ENCODE measurements at regions not wholly inside any gene's neighbourhood (a gene's known extent, or its start where the extent isn't known, plus 50 kb on each side); places are given as distances from the start of the nearest gene placed in this dataset.

DNA sequence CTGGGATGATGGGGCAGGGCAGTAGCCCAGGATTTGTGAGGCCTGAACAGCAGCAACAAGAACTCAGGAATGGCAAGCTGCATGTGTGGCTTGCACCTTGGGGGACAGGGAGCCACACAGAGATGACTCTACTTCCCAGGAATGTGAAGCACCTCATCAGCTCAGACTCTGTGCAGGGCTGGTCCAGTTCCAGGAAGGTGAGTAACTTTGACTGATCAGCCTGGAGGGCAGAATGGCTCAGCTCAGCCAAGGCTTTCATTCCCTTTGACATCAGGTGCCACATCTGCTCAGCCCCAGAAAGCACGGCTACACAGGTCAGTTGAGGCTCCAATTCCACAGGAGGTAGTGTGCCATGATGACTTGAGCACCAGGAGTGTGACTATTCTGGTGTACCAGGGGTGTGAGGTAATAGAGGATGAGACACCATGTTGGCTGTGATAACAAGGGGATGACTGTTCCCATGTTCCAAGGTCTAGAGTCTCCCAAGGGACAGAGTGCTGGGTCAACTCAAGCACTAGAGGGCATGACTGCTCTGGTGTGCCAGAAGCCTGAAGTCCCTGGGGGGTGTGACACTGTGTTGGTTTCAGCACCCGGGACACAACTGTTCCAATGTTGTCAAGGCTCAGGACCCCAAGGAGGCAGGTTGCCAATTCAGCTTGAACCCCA is 625.8 kb upstream of the ADGRL2 start:
- Histone ChIP-seq H3K9me3 (ENCODE audit: control insufficient read depth in 4 of 4, low read length in 3 of 4) (peaks cover 0 to 12% (median 5%) of the 10 kb centered on the region in 4 donors), H3K4me1 (ENCODE audit: control insufficient read depth in 4 of 4, insufficient read depth in 4 of 4, low read length in 3 of 4) (peaks cover 0 to 8% (median 2%) of the 10 kb centered on the region in 4 donors), H3K36me3 (ENCODE audit: control insufficient read depth in 4 of 4, insufficient read depth in 3 of 4, low read depth in 1 of 4, low read length in 3 of 4) (no peaks in the 10 kb centered on the region), H3K4me3 (ENCODE audit: low read depth in 1 of 3, low read length in 3 of 3) (no peak overlapping the region), H3K27me3 (ENCODE audit: control insufficient read depth in 4 of 4, insufficient read depth in 4 of 4, low read length in 3 of 4) (no peaks in the 10 kb centered on the region), H3K27ac (ENCODE audit: low read depth in 1 of 2, low read length in 2 of 2) (no peak overlapping the region), H3K9ac (ENCODE audit: low read depth in 1 of 2, low read length in 2 of 2) (no peak overlapping the region)
- DNase-seq (ENCODE audit: low spot score) = no peak
- WGBS = 88% methylated on average over 2 of the region's 2 CpGs
- TF ChIP-seq EGR1 (IDR thresholded peaks at IDR 0.05; ENCODE audit: low read depth in 2 of 2) (no peak), FOXA1 (IDR thresholded peaks at IDR 0.05) (no peak), NR2F2 (IDR thresholded peaks at IDR 0.05) (no peak), SP1 (IDR thresholded peaks at IDR 0.05) (no peak)
- TF ChIP-seq, protein P1, sequence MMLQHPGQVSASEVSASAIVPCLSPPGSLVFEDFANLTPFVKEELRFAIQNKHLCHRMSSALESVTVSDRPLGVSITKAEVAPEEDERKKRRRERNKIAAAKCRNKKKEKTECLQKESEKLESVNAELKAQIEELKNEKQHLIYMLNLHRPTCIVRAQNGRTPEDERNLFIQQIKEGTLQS (IDR thresholded peaks at IDR 0.05) = no peak

- WGBS = 55% methylated on average over 2 of the region's 2 CpGs
- Histone ChIP-seq H3K27me3 (ENCODE audit: control insufficient read depth in 4 of 4, insufficient read depth in 4 of 4, low read length in 3 of 4) (no peaks in the 10 kb centered on the region), H3K36me3 (ENCODE audit: control insufficient read depth in 4 of 4, insufficient read depth in 3 of 4, low read depth in 1 of 4, low read length in 3 of 4) (no peaks in the 10 kb centered on the region), H3K9me3 (ENCODE audit: control insufficient read depth in 4 of 4, low read length in 3 of 4) (peaks cover 0 to 17% (median 5%) of the 10 kb centered on the region in 4 donors), H3K9ac (ENCODE audit: low read depth in 1 of 2, low read length in 2 of 2) (no peak overlapping the region), H3K27ac (ENCODE audit: low read depth in 1 of 2, low read length in 2 of 2) (no peak overlapping the region), H3K4me1 (ENCODE audit: control insufficient read depth in 4 of 4, insufficient read depth in 4 of 4, low read length in 3 of 4) (peaks cover 0 to 8% (median 2%) of the 10 kb centered on the region in 4 donors), H3K4me3 (ENCODE audit: low read depth in 1 of 3, low read length in 3 of 3) (no peak overlapping the region)
- TF ChIP-seq HNF4A (conservative IDR thresholded peaks at IDR 0.05) (peak; percentile 33 to 58), FOXA2 (IDR thresholded peaks at IDR 0.05) (peak; percentile 53), NR2F2 (IDR thresholded peaks at IDR 0.05) (no peak), RXRA (IDR thresholded peaks at IDR 0.05) (peak; percentile 20 to 31)
- DNase-seq (ENCODE audit: low spot score) = no peak
Observed at GRCh38 chr1:81174052-81174451, 626.7 kb upstream of the ADGRL2 start.

GRCh38 chr1:81172483-81172882 is 628.3 kb upstream of the ADGRL2 start:
- no peaks in the 10 kb centered on the region for H3K27me3 ChIP-seq (ENCODE audit: control insufficient read depth in 4 of 4, insufficient read depth in 4 of 4, low read length in 3 of 4)
- peaks cover 0 to 8% (median 2%) of the 10 kb centered on the region in 4 donors for H3K4me1 ChIP-seq (ENCODE audit: control insufficient read depth in 4 of 4, insufficient read depth in 4 of 4, low read length in 3 of 4)
- 90% methylated on average over 2 of the region's 2 CpGs for WGBS
- H3K4me3 ChIP-seq (ENCODE audit: low read depth in 1 of 3, low read length in 3 of 3) = no peak overlapping the region
- H3K9ac ChIP-seq (ENCODE audit: low read depth in 1 of 2, low read length in 2 of 2) = no peak overlapping the region
- no peak overlapping the region for H3K27ac ChIP-seq (ENCODE audit: low read depth in 1 of 2, low read length in 2 of 2)
- peaks cover 0 to 17% (median 5%) of the 10 kb centered on the region in 4 donors for H3K9me3 ChIP-seq (ENCODE audit: control insufficient read depth in 4 of 4, low read length in 3 of 4)
- TF ChIP-seq GABPA (IDR thresholded peaks at IDR 0.05 in 1 of 2, conservative IDR thresholded peaks at IDR 0.05 in 1 of 2) (no peak), TAF1 (conservative IDR thresholded peaks at IDR 0.05) (no peak), RXRA (IDR thresholded peaks at IDR 0.05) (no peak), MAX (IDR thresholded peaks at IDR 0.05) (no peak), FOXA2 (IDR thresholded peaks at IDR 0.05) (no peak), YY1 (IDR thresholded peaks at IDR 0.05) (no peak), JUND (IDR thresholded peaks at IDR 0.05) (no peak), SP1 (IDR thresholded peaks at IDR 0.05) (no peak), FOXA1 (IDR thresholded peaks at IDR 0.05) (no peak), CTCF (IDR thresholded peaks at IDR 0.05; ENCODE audit: low read depth, low read length, missing input control) (no peak)
- TF ChIP-seq, protein P2, sequence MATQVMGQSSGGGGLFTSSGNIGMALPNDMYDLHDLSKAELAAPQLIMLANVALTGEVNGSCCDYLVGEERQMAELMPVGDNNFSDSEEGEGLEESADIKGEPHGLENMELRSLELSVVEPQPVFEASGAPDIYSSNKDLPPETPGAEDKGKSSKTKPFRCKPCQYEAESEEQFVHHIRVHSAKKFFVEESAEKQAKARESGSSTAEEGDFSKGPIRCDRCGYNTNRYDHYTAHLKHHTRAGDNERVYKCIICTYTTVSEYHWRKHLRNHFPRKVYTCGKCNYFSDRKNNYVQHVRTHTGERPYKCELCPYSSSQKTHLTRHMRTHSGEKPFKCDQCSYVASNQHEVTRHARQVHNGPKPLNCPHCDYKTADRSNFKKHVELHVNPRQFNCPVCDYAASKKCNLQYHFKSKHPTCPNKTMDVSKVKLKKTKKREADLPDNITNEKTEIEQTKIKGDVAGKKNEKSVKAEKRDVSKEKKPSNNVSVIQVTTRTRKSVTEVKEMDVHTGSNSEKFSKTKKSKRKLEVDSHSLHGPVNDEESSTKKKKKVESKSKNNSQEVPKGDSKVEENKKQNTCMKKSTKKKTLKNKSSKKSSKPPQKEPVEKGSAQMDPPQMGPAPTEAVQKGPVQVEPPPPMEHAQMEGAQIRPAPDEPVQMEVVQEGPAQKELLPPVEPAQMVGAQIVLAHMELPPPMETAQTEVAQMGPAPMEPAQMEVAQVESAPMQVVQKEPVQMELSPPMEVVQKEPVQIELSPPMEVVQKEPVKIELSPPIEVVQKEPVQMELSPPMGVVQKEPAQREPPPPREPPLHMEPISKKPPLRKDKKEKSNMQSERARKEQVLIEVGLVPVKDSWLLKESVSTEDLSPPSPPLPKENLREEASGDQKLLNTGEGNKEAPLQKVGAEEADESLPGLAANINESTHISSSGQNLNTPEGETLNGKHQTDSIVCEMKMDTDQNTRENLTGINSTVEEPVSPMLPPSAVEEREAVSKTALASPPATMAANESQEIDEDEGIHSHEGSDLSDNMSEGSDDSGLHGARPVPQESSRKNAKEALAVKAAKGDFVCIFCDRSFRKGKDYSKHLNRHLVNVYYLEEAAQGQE (IDR thresholded peaks at IDR 0.05) = no peak
- TF ChIP-seq, protein P1 (IDR thresholded peaks at IDR 0.05) = no peak
- no peak for DNase-seq (ENCODE audit: low spot score)
- no peaks in the 10 kb centered on the region for H3K36me3 ChIP-seq (ENCODE audit: control insufficient read depth in 4 of 4, insufficient read depth in 3 of 4, low read depth in 1 of 4, low read length in 3 of 4)

All from liver (tissue), 8 donors.